Hindlimb muscle (tissue), 1 donor: ENCODE measurements at regions not wholly inside any gene's neighbourhood (a gene's known extent, or its start where the extent isn't known, plus 50 kb on each side); places are given as distances from the start of the nearest gene placed in this dataset.
"Not testable (repeated sequence)": the region's sequence is repeated elsewhere in the genome, so short reads cannot be mapped to it uniquely, and the experiment has no call there.

Experiments used
- DNase-seq: peaks from one replicate; pipeline ENCODE4 v3.0.0-alpha.2; 2013

GRCh38 chr4:177494791-177495190, 52.6 kb upstream of the AGA start:
- no peak for DNase-seq

GRCh38 chr4:177495626-177496025, 53.4 kb upstream of the AGA start:
- DNase-seq, result not testable (repeated sequence)

GRCh38 chr4:177499537-177499936, 57.3 kb upstream of the AGA start:
- no peak for DNase-seq

- DNase-seq, result no peak
These were observed 63.0 kb upstream of the AGA start for GRCh38 chr4:177505171-177505615.

GRCh38 chr4:177508662-177509061, 66.4 kb upstream of the AGA start:
- DNase-seq, result no peak

GRCh38 chr4:177509226-177509745, 67.0 kb upstream of the AGA start:
- DNase-seq, result no peak

- no peak for DNase-seq
These were observed 69.4 kb upstream of the AGA start for GRCh38 chr4:177511611-177512010.

GRCh38 chr4:177512646-177513045, 70.4 kb upstream of the AGA start:
- DNase-seq, result no peak

GRCh38 chr4:177517862-177518261, 75.6 kb upstream of the AGA start:
- peak; percentile 1 for DNase-seq

GRCh38 chr4:177519481-177520260, 77.4 kb upstream of the AGA start:
- no peak for DNase-seq

GRCh38 chr4:177528620-177529019, 86.4 kb upstream of the AGA start:
- DNase-seq, result no peak

GRCh38 chr4:177530561-177530960, 88.3 kb upstream of the AGA start:
- no peak for DNase-seq

GRCh38 chr4:177532358-177532757, 90.1 kb upstream of the AGA start:
- DNase-seq, result no peak

- DNase-seq, result not testable (repeated sequence)
These were observed 92.6 kb upstream of the AGA start for GRCh38 chr4:177534841-177535240.

GRCh38 chr4:177546745-177547144, 104.5 kb upstream of the AGA start:
- DNase-seq, result no peak

- DNase-seq, result no peak
These were observed 105.7 kb upstream of the AGA start for GRCh38 chr4:177547985-177548384.

GRCh38 chr4:177555007-177555574, 112.9 kb upstream of the AGA start:
- no peak for DNase-seq

- no peak for DNase-seq
These were observed 115.2 kb upstream of the AGA start for GRCh38 chr4:177557416-177557815.

GRCh38 chr4:177558995-177559394, 116.8 kb upstream of the AGA start:
- no peak for DNase-seq

GRCh38 chr4:177562163-177562562, 119.9 kb upstream of the AGA start:
- no peak for DNase-seq

- no peak for DNase-seq
These were observed 120.6 kb upstream of the AGA start for GRCh38 chr4:177562859-177563258.

- no peak for DNase-seq
These were observed 124.5 kb upstream of the AGA start for GRCh38 chr4:177566691-177567090.

- no peak for DNase-seq
These were observed 126.7 kb upstream of the AGA start for GRCh38 chr4:177568931-177569330.

GRCh38 chr4:177569434-177569833, 127.2 kb upstream of the AGA start:
- DNase-seq, result peak; percentile 15
